NCI-H2107 treated with DMSO at 0.1 percent for 48 hours (cell line): ENCODE measurements at regions not wholly inside any gene's neighbourhood (a gene's known extent, or its start where the extent isn't known, plus 50 kb on each side); places are given as distances from the start of the nearest gene placed in this dataset.

Source experiments
- DNase-seq: peaks from one replicate; lab custom pipeline; 2025; ENCODE audit not compliant: unreplicated experiment; lab: John Stamatoyannopoulos, UW

- no peak for DNase-seq
Measured at GRCh38 chr3:56985878-56986277, 74.6 kb upstream of the SPATA12 start.

GRCh38 chr3:56985460-56985859, 75.0 kb upstream of the SPATA12 start:
- DNase-seq: no peak

GRCh38 chr3:56983427-56983826, 77.0 kb upstream of the SPATA12 start:
- no peak for DNase-seq

GRCh38 chr3:56981445-56982230, 78.8 kb upstream of the SPATA12 start:
- DNase-seq: no peak

DNA sequence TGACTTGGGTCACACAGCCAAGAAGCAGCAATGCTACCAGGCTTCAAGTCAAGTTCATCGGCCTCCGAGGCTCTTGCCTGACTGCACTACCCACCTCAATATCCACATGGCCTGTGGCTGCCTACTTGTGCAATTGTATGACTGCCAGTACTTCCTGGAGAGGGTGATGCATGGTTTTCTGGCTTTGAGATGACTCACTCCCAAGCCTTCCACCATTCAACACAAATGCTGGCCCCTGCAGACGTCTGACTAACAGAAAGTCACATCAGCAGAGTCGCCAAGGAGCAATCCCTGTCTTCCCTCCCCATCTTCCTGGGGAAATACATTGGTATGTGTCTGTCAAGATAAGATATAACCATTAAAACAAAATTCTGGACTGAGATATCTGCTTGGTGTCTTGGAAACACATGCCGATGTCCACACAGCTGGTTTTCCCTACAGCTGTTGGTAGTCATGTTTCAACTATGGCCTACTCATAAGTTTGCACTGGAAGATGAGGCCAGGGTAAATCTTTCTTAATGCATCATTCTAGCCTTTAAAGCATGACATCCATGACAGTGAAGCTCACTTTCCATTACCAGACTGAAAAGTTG, 79.6 kb upstream of the SPATA12 start:
- DNase-seq: no peak

- no peak for DNase-seq
Measured at GRCh38 chr3:56980243-56980642, 80.2 kb upstream of the SPATA12 start.

- DNase-seq: no peak
Measured at GRCh38 chr3:56979791-56980190, 80.7 kb upstream of the SPATA12 start.

GRCh38 chr3:56977561-56977889, 82.9 kb upstream of the SPATA12 start:
- DNase-seq: no peak

DNA sequence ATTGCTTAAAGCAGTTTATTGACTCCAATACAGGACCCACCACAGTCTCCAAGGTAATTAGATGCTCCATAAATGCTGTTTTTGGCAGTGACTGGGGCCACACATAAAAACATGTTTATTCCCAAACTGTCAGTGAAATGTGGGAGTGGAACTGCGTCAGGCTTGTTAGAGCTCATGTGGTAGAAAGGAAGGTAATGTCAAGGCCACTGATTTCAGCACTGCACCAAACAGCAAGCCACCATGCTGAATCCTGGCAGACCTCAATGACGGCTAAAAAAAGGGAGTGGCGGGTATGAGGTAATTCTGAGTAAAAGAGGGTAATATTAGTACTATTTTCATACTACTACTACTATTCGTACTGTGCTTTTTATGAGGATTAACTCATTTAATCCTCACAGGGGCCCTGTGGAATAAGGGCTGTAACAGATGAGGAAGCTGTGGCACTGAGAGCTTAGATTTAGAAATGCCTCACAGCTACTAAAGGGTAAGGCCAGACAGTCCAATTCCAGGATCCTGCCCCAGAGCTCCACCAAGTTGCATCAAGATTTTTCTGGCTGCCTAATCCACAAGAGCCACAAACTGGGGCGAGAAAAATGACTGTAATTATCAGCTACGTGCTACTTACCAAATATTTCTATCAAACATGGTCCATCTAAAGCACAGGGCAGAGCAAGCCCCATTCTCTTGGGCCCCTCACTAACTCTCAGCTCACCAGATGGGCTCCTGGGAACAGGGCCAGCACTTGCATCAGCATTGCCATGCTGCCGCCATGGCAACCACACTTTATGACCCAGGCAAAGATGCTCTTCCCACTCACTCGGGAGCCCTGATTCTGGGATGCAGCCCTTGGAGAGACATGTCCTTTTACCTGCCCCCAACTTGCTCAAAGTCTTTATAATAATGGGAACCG, 83.6 kb upstream of the SPATA12 start:
- peak; percentile 18 for DNase-seq

DNA sequence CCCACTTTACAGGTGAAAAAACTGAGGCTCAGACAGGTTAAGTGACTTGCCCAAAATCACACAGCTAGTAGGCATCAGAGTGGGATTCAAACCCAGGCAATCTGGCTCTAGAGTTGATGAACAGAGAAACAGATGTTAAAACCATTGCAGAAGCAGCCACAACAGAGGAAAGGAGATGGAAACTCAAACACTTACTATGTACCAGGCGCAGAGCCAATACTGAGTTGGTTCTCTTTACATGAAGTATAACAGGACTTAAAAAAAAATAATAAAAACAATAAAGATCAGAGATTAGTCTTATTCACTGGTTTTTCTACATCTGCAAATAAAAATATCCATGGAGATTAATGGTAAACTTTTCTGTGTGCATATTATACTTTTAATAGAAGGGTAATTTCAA, 84.9 kb upstream of the SPATA12 start:
- DNase-seq: no peak

DNA sequence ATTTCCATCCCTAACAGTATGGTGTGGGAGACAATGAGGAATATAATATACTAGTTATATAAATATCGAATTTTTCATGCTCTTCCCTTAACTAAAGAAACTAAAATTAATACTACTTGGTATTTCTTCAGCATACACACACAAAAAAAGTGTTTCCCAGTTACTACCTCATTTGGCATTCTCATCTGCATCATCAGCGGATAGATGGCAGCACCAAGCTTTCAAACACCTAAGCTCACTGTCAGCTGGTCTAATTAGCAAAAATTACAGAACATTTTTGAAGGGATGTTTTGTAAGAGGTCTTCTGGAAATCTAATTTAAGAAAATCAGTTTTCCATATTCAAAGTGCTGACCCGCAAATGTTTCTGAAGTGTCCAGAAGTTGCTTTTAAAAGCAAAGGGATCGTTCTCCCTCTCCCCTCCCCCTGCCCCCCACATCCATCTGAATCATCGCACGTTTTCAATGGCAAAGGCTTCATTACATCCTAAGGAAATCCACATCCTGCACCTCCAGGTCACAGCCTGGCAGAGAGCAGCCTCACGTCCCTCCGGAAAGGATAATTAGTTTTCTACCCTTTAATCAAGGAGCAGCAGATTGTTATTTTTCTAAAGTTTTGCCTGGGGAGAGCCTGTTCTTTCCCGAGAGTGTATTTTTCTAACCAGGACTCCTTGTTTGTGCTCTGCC, 86.1 kb upstream of the SPATA12 start:
- DNase-seq: no peak

DNA sequence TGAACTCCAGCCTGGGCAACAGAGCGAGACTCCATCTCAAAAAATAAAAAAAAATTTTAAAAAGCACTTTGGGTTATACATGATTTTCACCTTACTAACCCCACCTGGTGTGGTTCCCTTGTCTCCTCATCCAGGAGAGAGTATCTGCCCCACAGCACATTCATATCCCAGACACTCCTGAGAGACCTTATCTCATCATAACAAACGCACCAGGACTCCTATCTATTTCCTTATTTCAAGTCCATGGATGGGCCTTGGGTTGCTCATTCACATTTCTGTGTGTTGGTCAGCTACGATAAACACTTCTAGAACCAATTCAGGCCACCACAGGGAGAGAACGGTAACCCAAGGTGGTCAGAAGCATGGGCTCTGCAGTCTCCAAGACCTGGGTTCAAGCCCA, 88.6 kb upstream of the SPATA12 start:
- DNase-seq: no peak

GRCh38 chr3:56971261-56971660, 89.2 kb upstream of the SPATA12 start:
- no peak for DNase-seq

GRCh38 chr3:56970461-56970879, 90.0 kb upstream of the SPATA12 start:
- DNase-seq: no peak

GRCh38 chr3:56969851-56970250, 90.6 kb upstream of the SPATA12 start:
- DNase-seq: no peak

DNA sequence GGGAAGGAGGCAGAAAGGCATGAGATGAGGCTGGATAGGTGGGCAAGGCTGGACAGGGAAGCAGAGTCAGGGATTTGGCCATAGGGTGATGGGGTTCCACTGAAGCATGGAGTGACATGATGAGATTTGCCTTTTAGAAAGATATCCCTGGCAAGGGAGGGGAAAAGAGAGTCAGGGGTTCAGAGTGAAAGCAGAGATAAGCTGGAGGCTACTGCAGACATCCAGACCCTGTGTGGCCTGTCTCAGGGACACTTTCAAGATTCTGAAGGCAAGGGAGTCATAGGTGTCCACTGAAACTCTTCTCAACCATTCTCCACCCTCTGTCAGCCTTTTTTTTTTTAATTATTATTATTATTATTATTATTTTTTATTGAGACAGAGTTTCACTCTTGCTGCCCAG, 94.0 kb upstream of the SPATA12 start:
- no peak for DNase-seq

GRCh38 chr3:56966104-56966503, 94.4 kb upstream of the SPATA12 start:
- DNase-seq: no peak

DNA sequence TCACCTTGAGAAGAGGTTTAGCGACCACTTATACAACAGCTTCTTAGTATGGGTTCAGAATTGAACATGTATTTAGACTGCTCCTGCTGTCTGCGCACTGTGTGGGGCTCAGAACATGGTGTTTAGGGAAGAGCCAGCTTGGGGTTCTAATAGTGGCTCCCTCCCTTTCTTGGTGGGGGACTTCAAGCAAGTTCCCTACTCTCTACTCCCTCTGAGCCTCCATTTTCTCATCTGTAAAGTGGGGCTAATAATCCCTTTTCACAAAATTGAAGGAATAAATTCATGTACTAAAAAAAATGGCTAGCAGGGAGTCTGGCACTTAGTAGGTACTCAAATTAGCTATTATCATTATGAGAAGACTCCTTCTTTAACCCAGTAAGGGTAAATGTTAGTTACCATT, 97.5 kb upstream of the SPATA12 start:
- no peak for DNase-seq

GRCh38 chr3:56962206-56962605, 98.3 kb upstream of the SPATA12 start:
- no peak for DNase-seq

DNA sequence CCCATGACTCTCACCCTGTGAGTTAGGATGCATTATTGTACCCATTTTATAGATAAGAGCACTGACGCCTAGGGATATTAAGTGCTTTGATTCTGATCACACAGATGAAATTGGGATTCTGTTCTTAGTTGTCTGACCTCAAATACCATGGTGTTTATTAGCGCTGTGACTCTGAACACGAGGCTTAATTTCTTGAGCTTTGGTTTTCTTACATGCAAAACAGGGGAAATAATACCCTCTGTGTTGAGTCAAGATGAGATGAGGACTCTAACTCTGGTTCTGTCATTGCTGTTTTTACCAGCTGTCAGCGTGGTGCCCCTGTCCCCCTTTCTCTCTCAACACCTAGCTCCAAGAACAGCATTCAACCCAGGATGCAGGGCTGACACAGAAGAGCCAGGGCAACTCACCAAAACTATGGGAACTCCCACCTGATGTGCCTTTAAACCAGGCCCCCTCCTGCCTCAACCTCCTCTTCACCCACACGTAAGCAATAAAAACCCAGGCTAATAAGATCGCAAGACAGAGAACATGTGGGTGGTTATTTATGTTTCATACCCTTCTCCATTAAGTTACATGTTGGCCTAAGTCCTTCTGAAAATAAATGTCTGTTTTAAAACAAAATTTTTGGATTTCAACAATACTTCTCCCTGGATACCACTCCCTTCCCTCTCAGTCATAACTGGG, 100.1 kb upstream of the SPATA12 start:
- no peak for DNase-seq

DNA sequence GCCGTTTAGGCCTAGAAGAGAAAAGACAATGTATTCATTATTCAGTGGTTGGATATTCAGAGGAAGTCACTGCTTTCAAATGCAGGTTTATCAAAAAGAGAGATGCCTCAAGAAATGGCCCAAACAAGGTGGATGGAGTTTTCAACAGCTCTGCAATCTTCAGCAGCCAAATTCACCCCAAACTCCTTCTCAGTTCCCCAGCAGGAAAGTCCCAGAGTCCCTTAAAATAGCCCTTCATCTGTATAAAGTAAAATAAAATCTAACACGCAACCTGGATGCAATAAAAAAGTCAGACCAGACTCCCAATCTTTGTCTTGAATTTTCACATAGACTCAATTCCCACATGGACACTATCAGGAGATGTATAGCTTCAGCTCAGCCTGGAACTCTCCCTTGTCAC, 101.6 kb upstream of the SPATA12 start:
- no peak for DNase-seq
